C4-2B (cell line): ENCODE measurements at regions not wholly inside any gene's neighbourhood (a gene's known extent, or its start where the extent isn't known, plus 50 kb on each side); places are given as distances from the start of the nearest gene placed in this dataset.

ENCODE experiments used
- ZFX ChIP-seq: fragments of 450-650 bp; IDR thresholded peaks from 2 replicates; pipeline ENCODE4 v1.6.1; 2017
- TF ChIP-seq, protein P1 (sequence below): fragments of 450-650 bp; conservative IDR thresholded peaks from 2 replicates; pipeline ENCODE4 v1.5.1; 2017; ENCODE audit warnings: mild to moderate bottlenecking

DNA sequence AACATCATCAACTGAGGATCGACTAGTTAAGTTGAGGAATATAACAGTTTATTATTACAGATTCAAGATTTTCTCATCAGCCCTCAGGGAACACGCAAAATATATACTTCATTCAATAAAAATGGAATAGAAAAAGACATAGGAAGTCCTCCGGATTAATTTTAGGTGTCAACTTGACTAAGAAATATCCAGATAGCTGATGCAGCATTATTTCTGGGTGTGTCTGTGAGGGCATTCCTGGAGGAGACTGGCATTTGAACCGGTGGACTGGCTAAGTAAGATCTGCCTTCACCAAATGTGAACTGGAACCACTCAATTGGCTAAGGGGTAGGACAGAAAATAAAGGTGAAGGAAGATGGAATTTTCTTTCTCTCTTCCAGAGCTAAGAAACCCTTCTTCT, 845.3 kb downstream of the SOCS6 start:
- TF ChIP-seq, protein P1, sequence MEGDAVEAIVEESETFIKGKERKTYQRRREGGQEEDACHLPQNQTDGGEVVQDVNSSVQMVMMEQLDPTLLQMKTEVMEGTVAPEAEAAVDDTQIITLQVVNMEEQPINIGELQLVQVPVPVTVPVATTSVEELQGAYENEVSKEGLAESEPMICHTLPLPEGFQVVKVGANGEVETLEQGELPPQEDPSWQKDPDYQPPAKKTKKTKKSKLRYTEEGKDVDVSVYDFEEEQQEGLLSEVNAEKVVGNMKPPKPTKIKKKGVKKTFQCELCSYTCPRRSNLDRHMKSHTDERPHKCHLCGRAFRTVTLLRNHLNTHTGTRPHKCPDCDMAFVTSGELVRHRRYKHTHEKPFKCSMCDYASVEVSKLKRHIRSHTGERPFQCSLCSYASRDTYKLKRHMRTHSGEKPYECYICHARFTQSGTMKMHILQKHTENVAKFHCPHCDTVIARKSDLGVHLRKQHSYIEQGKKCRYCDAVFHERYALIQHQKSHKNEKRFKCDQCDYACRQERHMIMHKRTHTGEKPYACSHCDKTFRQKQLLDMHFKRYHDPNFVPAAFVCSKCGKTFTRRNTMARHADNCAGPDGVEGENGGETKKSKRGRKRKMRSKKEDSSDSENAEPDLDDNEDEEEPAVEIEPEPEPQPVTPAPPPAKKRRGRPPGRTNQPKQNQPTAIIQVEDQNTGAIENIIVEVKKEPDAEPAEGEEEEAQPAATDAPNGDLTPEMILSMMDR = no peak
- TF ChIP-seq ZFX = no peak
